ENCODE measurements at regions not wholly inside any gene's neighbourhood (a gene's known extent, or its start where the extent isn't known, plus 50 kb on each side); places are given as distances from the start of the nearest gene placed in this dataset.

DNA sequence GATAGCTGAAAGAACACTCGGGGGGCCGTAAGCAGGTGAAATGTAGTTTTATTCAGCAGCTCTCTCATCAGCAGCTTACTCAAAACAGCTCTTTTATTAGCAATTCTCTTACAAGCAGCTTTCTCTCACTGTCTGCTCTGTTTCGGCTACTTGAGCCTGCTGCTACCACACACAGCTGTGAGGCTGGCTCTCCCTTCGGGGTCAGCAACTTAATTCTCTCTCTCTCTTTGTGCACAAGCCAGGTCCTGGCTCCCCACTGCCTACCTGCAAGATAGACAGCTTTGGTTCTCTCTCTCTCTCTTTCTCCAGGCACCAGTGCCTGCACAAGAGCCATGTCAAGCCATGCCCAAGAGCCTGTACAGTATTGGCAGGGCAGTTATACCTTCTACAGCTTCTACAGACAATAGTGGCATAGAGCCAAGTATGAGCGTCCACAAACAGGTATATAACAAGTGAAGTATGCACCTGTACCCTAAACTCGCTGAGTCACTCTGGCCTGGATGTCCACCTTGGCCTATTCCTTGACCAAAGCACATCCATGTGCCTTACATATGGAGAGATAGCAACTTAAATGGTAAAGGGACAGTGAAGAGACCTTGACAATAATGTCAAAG, 110.8 kb downstream of the MTNR1B start:
- DNase-seq = peak; percentile 28

DNA sequence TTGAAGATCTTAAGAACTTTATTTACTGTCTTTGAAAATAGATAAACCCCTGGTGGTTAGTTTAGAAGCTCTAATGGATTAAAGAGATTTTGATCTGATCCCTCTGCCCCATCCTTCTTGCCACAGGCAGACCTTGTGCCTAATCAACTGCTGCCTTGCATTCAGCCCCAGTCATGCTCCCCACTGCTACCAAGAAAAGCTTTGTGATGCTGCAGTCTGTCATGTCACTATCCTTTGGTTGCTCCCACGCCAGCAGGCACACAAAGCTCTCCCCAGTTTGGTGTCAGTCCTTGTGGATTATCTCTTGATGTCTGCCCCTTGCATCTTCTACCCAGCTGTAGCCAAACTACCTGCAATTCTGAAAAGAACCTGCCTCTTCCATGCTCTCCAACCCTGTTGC, 112.2 kb downstream of the MTNR1B start:
- peak; percentile 16 for DNase-seq

DNA sequence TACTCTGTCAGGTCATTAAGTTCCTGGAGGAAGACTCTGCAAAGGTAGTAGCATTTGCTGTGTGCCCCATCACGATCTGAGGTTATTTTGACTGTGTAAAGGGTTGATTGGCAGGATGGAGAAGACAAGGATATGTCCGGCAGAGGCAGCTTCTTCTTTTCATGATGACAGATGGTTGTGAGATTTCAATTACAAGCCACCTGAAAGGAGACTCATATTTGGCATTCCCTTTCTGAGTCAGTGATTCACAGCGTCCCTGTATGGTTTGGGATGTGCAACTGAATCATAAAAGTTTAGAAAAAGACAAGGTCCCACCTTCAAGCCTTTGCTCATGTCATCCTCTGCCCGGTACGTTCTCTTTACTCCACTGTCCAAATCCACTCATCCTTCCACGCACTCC, 113.4 kb downstream of the MTNR1B start:
- no peak for DNase-seq

DNA sequence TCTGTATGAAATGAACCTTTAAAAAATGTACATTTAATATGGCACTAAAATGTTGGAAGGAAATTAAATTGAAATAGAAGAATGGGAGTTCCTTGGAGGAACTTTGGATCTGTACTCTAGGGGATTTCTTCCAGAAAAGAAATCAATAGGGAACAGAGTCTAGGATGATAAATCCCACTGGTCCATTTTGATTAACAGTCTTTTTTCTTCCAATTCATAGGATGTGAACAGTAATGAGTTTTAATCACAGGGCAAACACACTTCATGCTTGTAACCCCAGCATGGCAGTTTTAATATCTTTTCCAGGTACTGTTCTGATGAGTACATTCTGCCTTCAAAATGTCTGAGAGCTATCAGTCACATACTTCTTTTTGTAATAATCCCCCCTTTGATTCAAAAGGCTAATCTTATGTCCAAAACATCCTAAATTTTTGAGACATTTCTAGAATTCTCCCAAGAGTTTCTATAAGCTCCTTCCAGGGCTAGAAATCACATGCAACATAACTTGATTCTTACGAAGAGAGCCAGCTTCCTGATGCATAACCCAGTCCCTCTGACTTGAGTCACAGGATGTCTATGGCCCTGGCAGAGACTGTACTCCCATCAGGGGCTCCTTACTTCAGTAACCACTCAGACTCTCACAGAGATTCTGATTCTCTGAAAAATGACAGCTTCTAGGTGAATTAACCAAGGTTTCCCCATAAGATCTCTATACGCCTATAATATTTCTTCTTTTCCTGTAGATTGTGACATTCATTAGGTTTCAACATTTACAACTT, 112.9 kb downstream of the SLC36A4 start:
- no peak for DNase-seq

DNA sequence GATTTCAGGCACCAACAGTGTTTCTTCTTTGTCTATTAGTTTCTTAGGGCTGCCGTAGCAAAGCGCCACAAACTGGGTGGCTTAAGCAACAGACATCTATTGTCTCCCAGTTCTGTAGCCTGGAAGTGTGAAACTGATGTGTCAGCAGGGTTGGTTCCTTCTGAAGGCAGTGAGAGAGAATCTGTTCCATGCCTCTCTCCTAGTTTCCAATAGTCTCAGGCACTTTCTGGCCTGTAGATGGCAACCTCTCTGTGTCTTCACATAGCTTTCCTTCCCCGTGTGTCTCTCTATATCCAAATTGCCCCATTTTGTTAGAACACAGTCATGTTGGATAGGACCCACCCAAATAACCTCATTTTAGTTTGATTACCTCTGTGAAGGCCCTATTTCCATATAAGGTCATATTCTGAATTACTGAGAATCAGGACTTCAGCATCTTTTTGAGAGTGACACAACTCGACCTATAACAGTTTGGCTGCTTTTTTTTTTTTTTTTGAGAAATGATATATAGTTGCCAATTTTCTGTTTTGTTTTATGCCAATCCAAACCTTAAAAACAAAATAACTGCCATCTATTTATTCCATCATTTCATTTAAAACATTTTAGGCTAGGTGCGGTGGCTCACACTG, 108.2 kb downstream of the SLC36A4 start:
- DNase-seq = peak; percentile 20
